Right lobe of liver (tissue), 4 donors: ENCODE measurements at regions not wholly inside any gene's neighbourhood (a gene's known extent, or its start where the extent isn't known, plus 50 kb on each side); places are given as distances from the start of the nearest gene placed in this dataset.

Source experiments
- CTCF ChIP-seq, 4 donors: fragments of 200-600 bp in 3 of 4; fragments of 450-650 bp in 1 of 4; IDR thresholded peaks; one replicate each; pipeline versions ENCODE4 v1.5.1 to v1.8.0; 2016 to 2022; ENCODE audit warnings: antibody characterized with exemption in 4 of 4, mild to moderate bottlenecking in 2 of 4
- POLR2A ChIP-seq: fragments of 450-650 bp; IDR thresholded peaks from one replicate; pipeline ENCODE4 v1.6.1; 2017; ENCODE audit warnings: antibody characterized with exemption, mild to moderate bottlenecking
- donor health status: DM: no; HTN: no; CAD: no.
- donor health status: DM: no; HTN: no; CAD: no.
- donor health status: DM: no; HTN: yes; CAD: no.

- TF ChIP-seq CTCF (IDR thresholded peaks at IDR 0.05) (no peak), POLR2A (no peak)
These were observed 177.2 kb downstream of the VSIG4 start for GRCh38 chrX:65862638-65863037.
